H1 (cell line): ENCODE measurements at regions not wholly inside any gene's neighbourhood (a gene's known extent, or its start where the extent isn't known, plus 50 kb on each side); places are given as distances from the start of the nearest gene placed in this dataset.

Experiments used
- CTCF ChIA-PET: fragments of 300-600 bp; sonication (Branson Sonifier 250); formaldehyde crosslinking; loops from one replicate; lab custom pipeline; 2021; ENCODE audit not compliant: partially characterized antibody; lab: Charles Lee
- POLR2A ChIA-PET: fragments of 300-600 bp; sonication (Branson Sonifier 250); formaldehyde crosslinking; loops from one replicate; lab custom pipeline; 2021; ENCODE audit warnings: inconsistent platforms; ENCODE audit not compliant: partially characterized antibody; lab: Charles Lee
- DNase-seq, 2 experiments: peaks; one replicate each; pipeline versions ENCODE4 v3.0.0 to v3.0.0-alpha.2; 2010 to 2022; ENCODE audit warnings: low spot score in 2 of 2, low read depth in 1 of 2, mixed read lengths in 1 of 2
- FAIRE-seq: peaks from 2 replicates; lab custom pipeline; 2011; peaks lifted over from hg19 to GRCh38; lab: Jason Lieb, UNC
- H2AFZ ChIP-seq: 2 replicates; pipeline ENCODE4 v1.8.1; 2012; ENCODE audit warnings: low read length, inconsistent platforms
- H2AK5ac ChIP-seq: 2 replicates; pipeline ENCODE4 v1.6.1; 2013; ENCODE audit warnings: low read depth, low read length
- H2BK120ac ChIP-seq: replicated peaks from 2 replicates; pipeline ENCODE3; 2013; ENCODE audit warnings: low read depth, low read length, inconsistent platforms
- H2BK12ac ChIP-seq: 2 replicates; pipeline ENCODE4 v1.6.1; 2013; ENCODE audit warnings: low read depth, low read length
- H2BK15ac ChIP-seq: 2 replicates; pipeline ENCODE4 v1.6.1; 2013; ENCODE audit warnings: low read length
- H2BK20ac ChIP-seq: 2 replicates; pipeline ENCODE4 v1.6.1; 2013; ENCODE audit warnings: low read length
- H2BK5ac ChIP-seq: 2 replicates; pipeline ENCODE4 v1.6.1; 2013; ENCODE audit warnings: low read depth, low read length
- H3K14ac ChIP-seq: 2 replicates; pipeline ENCODE4 v1.6.1; 2013; ENCODE audit warnings: inconsistent platforms; ENCODE audit not compliant: insufficient read length
- H3K18ac ChIP-seq: 2 replicates; pipeline ENCODE4 v1.6.1; 2013; ENCODE audit warnings: low read length; ENCODE audit errors: extremely low read depth
- H3K23ac ChIP-seq: 2 replicates; pipeline ENCODE4 v1.6.1; 2013; ENCODE audit warnings: inconsistent platforms; ENCODE audit not compliant: insufficient read length
- H3K23me2 ChIP-seq: 2 replicates; pipeline ENCODE4 v1.6.1; 2013; ENCODE audit warnings: low read depth, low read length
- H3K27ac ChIP-seq: 2 replicates; pipeline ENCODE4 v1.6.1; 2011; ENCODE audit warnings: low read depth, low read length, inconsistent platforms
- H3K27me3 ChIP-seq, 4 experiments: replicated peaks in 1 of 4; 1 replicate in 1 of 4; 2 replicates in 3 of 4; pipeline versions ENCODE4 v1.6.1 to v1.8.1; 2011 to 2013; ENCODE audit warnings: low read length in 3 of 4, mild to moderate bottlenecking in 3 of 4, inconsistent platforms in 2 of 4, mixed read lengths in 2 of 4, moderate library complexity in 1 of 4; ENCODE audit not compliant: control insufficient read depth in 3 of 4, insufficient read depth in 3 of 4; ENCODE audit errors: extremely low read depth in 1 of 4
- H3K36me3 ChIP-seq, 4 experiments: 2 replicates each; pipeline versions ENCODE4 v1.6.1 to v1.8.1; 2011 to 2013; ENCODE audit warnings: mild to moderate bottlenecking in 4 of 4, low read length in 3 of 4, moderate library complexity in 2 of 4, control low read depth in 1 of 4, inconsistent platforms in 1 of 4; ENCODE audit not compliant: insufficient read depth in 4 of 4, control insufficient read depth in 2 of 4
- H3K4ac ChIP-seq: replicated peaks from 2 replicates; pipeline ENCODE3; 2013; ENCODE audit warnings: low read length, low read depth, mixed read lengths, inconsistent platforms; ENCODE audit not compliant: insufficient read length
- H3K4me1 ChIP-seq, 4 experiments: replicated peaks in 1 of 4; 1 replicate in 1 of 4; 2 replicates in 3 of 4; pipeline versions ENCODE4 v1.6.1 to v1.8.1; 2011 to 2013; ENCODE audit warnings: low read length in 3 of 4, inconsistent platforms in 2 of 4, mixed read lengths in 1 of 4; ENCODE audit not compliant: insufficient read depth in 4 of 4, control insufficient read depth in 3 of 4
- H3K4me2 ChIP-seq, 2 experiments: 2 replicates each; pipeline versions ENCODE4 v1.6.1 to v1.8.1; 2011 to 2013; ENCODE audit warnings: low read depth in 2 of 2, low read length in 2 of 2, control low read depth in 1 of 2, inconsistent platforms in 1 of 2, mild to moderate bottlenecking in 1 of 2; ENCODE audit not compliant: insufficient read depth in 1 of 2
- H3K4me3 ChIP-seq, 4 experiments: fragments of 200-600, 300-600 bp in 1 of 4; sonication (generic), shearing (Covaris generic), sonication (Bioruptor Twin) in 1 of 4; 2 replicates each; pipeline versions ENCODE4 v1.5.1 to v1.8.1; 2011 to 2016; ENCODE audit warnings: low read length in 4 of 4, low read depth in 3 of 4, control low read depth in 2 of 4, inconsistent platforms in 2 of 4, mild to moderate bottlenecking in 2 of 4, mixed read lengths in 1 of 4, moderate library complexity in 1 of 4; ENCODE audit not compliant: insufficient read depth in 2 of 4; ENCODE audit errors: extremely low read depth in 1 of 4
- H3K56ac ChIP-seq: replicated peaks from 2 replicates; pipeline ENCODE3; 2013; ENCODE audit warnings: low read depth, mild to moderate bottlenecking, mixed read lengths, low read length, inconsistent platforms; ENCODE audit not compliant: insufficient read length
- H3K79me1 ChIP-seq: 2 replicates; pipeline ENCODE4 v1.6.1; 2013; ENCODE audit warnings: low read depth, low read length, control low read depth
- H3K79me2 ChIP-seq, 2 experiments: 2 replicates each; pipeline versions ENCODE4 v1.6.1 to v1.8.1; 2012 to 2013; ENCODE audit warnings: low read length in 2 of 2, mild to moderate bottlenecking in 2 of 2, inconsistent platforms in 1 of 2; ENCODE audit not compliant: insufficient read depth in 2 of 2, control insufficient read depth in 1 of 2
- H3K9ac ChIP-seq, 4 experiments: replicated peaks in 1 of 4; 1 replicate in 1 of 4; 2 replicates in 3 of 4; pipeline versions ENCODE4 v1.6.1 to v1.8.1; 2011 to 2013; ENCODE audit warnings: low read depth in 3 of 4, low read length in 3 of 4, control low read depth in 2 of 4, mild to moderate bottlenecking in 2 of 4, moderate library complexity in 2 of 4, inconsistent platforms in 1 of 4; ENCODE audit errors: extremely low read depth in 1 of 4
- H3K9me3 ChIP-seq, 2 experiments: 2 replicates each; pipeline versions ENCODE4 v1.6.1 to v1.8.1; 2012 to 2013; ENCODE audit warnings: mild to moderate bottlenecking in 2 of 2, moderate library complexity in 2 of 2, control low read depth in 1 of 2, inconsistent platforms in 1 of 2, low read depth in 1 of 2, low read length in 1 of 2, mixed read lengths in 1 of 2; ENCODE audit not compliant: insufficient read depth in 2 of 2
- H4K20me1 ChIP-seq, 2 experiments: replicated peaks in 1 of 2; 2 replicates each; pipeline versions ENCODE3 to v1.8.1; 2011 to 2013; ENCODE audit warnings: inconsistent platforms in 2 of 2, low read length in 2 of 2, mild to moderate bottlenecking in 1 of 2; ENCODE audit not compliant: insufficient read depth in 2 of 2, control insufficient read depth in 1 of 2
- H4K5ac ChIP-seq: 2 replicates; pipeline ENCODE4 v1.6.1; 2013; ENCODE audit warnings: low read length, low read depth, mixed read lengths, inconsistent platforms; ENCODE audit not compliant: insufficient read length
- H4K8ac ChIP-seq: 2 replicates; pipeline ENCODE4 v1.8.0; 2013; ENCODE audit warnings: mild to moderate bottlenecking, moderate library complexity, low read length, inconsistent platforms; ENCODE audit not compliant: insufficient read depth; ENCODE audit errors: extremely low read depth
- H4K91ac ChIP-seq: replicated peaks from 2 replicates; pipeline ENCODE3; 2013; ENCODE audit warnings: low read length, mixed read lengths, inconsistent platforms; ENCODE audit not compliant: insufficient read length
- BRCA1 ChIP-seq: IDR thresholded peaks from 2 replicates; pipeline ENCODE4 v1.6.1; 2012; ENCODE audit warnings: low read depth, low read length, improper control_type of control experiment
- GABPA ChIP-seq: IDR thresholded peaks from 2 replicates; pipeline ENCODE4 v1.6.1; 2011; ENCODE audit warnings: mild to moderate bottlenecking, low read length, moderate library complexity, borderline replicate concordance; ENCODE audit not compliant: insufficient read depth
- RBBP5 ChIP-seq: IDR thresholded peaks from 2 replicates; pipeline ENCODE4 v1.7.1; 2012; ENCODE audit warnings: low read depth, mild to moderate bottlenecking, inconsistent platforms, low read length, moderate library complexity, borderline replicate concordance
- RFX5 ChIP-seq: IDR thresholded peaks from 2 replicates; pipeline ENCODE4 v1.6.1; 2011; ENCODE audit warnings: low read depth, low read length, improper control_type of control experiment, borderline replicate concordance
- SUZ12 ChIP-seq: fragments of 200-600 bp; sonication (generic); IDR thresholded peaks from 2 replicates; pipeline ENCODE4 v1.6.1; 2012; ENCODE audit warnings: mild to moderate bottlenecking, inconsistent platforms, low read length, moderate library complexity, mixed read lengths
- TAF1 ChIP-seq: IDR thresholded peaks from 2 replicates; pipeline ENCODE4 v1.6.1; 2011; ENCODE audit warnings: mild to moderate bottlenecking, low read depth, low read length
- WGBS, 2 experiments: shearing (Covaris generic) in 1 of 2; methylation state at CpG; one replicate each; pipeline versions ENCODE4 v1.1.6 to v1.1.7; 2013 to 2015; ENCODE audit warnings: low lambda C conversion rate in 2 of 2, mixed read lengths in 2 of 2, inconsistent platforms in 1 of 2, low coverage in 1 of 2, missing lambda C conversion rate in 1 of 2; ENCODE audit not compliant: insufficient replicate concordance in 2 of 2, insufficient coverage in 1 of 2, insufficient read length in 1 of 2; ENCODE audit errors: extremely low coverage in 1 of 2, missing lambda C conversion rate in 1 of 2; 5-methylcytosine and 5-hydroxymethylcytosine counted together

DNA sequence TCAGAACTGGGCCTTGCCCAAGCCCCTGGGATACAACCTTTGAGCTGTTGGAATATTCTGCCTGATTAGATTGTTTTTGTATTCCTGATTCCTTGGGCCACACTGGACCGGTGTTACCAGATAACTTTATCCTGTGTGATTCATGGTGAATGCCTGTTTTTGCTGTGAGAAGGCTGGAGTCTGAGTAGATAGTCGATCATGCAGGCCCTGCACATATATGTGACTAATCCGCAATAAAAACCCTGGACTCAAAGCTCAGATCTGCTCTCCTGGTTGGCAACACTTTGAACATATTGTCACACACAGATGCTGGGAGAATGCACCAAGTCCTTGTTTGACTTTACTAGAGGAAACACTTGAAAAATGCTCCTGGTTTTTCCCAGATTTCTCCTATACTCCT is 183.9 kb upstream of the MBL2 start:
- no peak overlapping the region for H2BK12ac ChIP-seq
- WGBS, 2 experiments: 90% methylated on average over 3 of the region's 3 CpGs; no CpG with 5 or more reads in 1 of the 2 experiments
- H2BK120ac ChIP-seq: no peak overlapping the region
- no peaks in the 10 kb centered on the region for H4K20me1 ChIP-seq
- TF ChIP-seq BRCA1 (no peak), RFX5 (no peak), RBBP5 (no peak), GABPA (no peak), TAF1 (no peak), SUZ12 (no peak)
- no peak overlapping the region for H4K5ac ChIP-seq
- H3K4me2 ChIP-seq: no peak overlapping the region
- H2AFZ ChIP-seq: no peak overlapping the region
- H3K14ac ChIP-seq: no peak overlapping the region
- H3K23me2 ChIP-seq: no peaks in the 10 kb centered on the region
- no peak overlapping the region for H3K4ac ChIP-seq
- no peaks in the 10 kb centered on the region; a peak in 1 of 4 replicates for H3K9me3 ChIP-seq
- no peak overlapping the region for H3K56ac ChIP-seq
- DNase-seq: no peak
- no peak overlapping the region for H3K9ac ChIP-seq
- ChIA-PET POLR2A (no interaction called here), CTCF (interaction anchor here (0.8 to 2.4 kb wide), 3 partner anchors 8 to 254 kb away, joined by 3 to 6 read pairs (median 4); no protein-coding TSS in a partner anchor)
- no peak overlapping the region; the same call in 1 of the 2 replicates for H2BK20ac ChIP-seq
- H2BK15ac ChIP-seq: no peak overlapping the region
- no peak overlapping the region for H3K27ac ChIP-seq
- H3K4me1 ChIP-seq: peaks cover 0 to 5% (median 0%) of the 10 kb centered on the region in 4 experiments; a peak in 2 of 7 replicates
- 0 out of 2 replicates have a peak overlapping the region, but pooled peaks have one; percentile 28 for H2BK5ac ChIP-seq
- no peak overlapping the region for H2AK5ac ChIP-seq
- H3K18ac ChIP-seq: no peak overlapping the region
- no peaks in the 10 kb centered on the region for H3K79me2 ChIP-seq
- H3K23ac ChIP-seq: no peak overlapping the region
- H3K4me3 ChIP-seq: no peak overlapping the region
- no peak overlapping the region for H4K8ac ChIP-seq
- H4K91ac ChIP-seq: no peak overlapping the region
- FAIRE-seq: no peak
- H3K27me3 ChIP-seq: no peaks in the 10 kb centered on the region
- H3K79me1 ChIP-seq: no peaks in the 10 kb centered on the region
- peaks cover 0 to 3% (median 1%) of the 10 kb centered on the region in 4 experiments; a peak in 2 of 8 replicates for H3K36me3 ChIP-seq
